ENCODE measurements at regions not wholly inside any gene's neighbourhood (a gene's known extent, or its start where the extent isn't known, plus 50 kb on each side); places are given as distances from the start of the nearest gene placed in this dataset.
A peak's percentile ranks its signal among the peaks of the same experiment; 100 is the strongest.

- DNase-seq (ENCODE audit: low spot score), result no peak
- ATAC-seq, result no peak
These were observed 182.6 kb downstream of the TTLL2 start for GRCh38 chr6:167507376-167507945.

GRCh38 chr6:167508919-167509852 is 184.3 kb downstream of the TTLL2 start:
- no peak for DNase-seq (ENCODE audit: low spot score)
- ATAC-seq, result no peak

DNA sequence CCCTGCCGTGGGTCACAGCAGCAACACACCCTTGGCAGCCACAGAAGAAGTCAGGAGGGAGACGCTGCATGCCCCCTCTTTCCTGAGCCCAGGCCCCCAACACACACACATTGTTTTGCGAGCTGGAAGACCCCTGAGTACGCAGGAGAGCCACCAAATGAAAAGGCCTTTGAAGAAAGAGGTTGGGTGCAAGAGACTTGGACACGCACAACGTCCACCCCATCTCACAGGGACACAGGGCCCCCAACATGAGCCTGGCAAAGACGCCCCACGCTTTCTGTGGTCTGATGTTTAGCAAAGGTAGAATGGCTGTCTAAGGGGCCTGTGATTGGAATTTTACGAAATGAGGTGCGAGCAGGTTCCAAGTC is 185.0 kb downstream of the TTLL2 start:
- no peak for DNase-seq (ENCODE audit: low spot score)
- ATAC-seq, result no peak

DNA sequence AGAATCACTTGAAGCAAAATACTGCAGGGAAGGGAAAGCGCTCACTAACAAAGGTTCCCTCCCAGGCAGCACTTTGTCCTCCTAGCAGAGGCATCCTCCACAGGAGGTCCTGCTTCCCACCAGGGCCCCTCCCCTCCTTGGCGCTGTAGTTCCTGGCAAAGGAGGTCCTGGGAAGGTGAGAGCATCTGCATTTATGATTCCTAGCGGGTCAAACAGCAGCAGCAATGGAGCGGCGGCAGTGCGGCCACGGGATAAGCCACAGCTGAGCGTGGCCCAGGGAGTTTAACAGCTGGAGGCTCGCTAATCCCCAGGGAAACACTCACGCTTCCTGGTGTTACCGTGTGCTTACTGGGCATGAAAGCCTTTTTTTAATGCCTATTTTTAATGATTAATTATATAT is 185.8 kb downstream of the TTLL2 start:
- DNase-seq (ENCODE audit: low spot score) (no peak), ATAC-seq (no peak)

DNA sequence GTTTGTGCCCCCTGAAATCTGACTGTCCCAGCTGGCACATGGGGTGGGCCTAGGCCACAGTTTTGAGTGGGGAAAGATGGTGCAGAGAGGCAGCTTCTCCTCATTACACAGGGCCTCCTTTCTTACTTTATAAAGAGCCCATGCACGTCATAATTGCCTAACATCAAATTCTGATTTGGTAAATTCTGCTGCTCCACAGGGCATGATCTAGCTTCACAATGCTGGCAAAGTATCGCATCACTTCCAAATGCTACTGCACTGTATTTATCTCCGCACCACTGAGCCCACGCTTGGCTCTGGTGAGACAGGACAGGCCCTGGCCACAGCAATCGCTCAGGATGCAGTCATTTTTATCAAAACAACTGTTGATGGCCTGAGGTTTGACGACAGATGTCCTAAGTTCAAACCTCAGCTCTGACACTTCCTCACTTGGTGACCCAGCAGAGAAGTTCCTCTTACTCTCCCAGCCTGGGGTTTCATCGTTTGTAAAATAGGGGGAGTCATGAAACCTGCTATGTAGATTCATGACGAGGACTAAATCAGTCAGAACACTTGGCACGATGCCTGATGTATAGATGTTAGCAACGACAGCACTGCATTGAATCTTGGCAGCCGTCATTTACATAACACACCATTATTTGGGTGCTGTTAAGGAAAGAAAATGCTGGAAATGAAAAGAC is 187.9 kb downstream of the TTLL2 start:
- DNase-seq (ENCODE audit: low spot score), result no peak
- ATAC-seq, result no peak

DNA sequence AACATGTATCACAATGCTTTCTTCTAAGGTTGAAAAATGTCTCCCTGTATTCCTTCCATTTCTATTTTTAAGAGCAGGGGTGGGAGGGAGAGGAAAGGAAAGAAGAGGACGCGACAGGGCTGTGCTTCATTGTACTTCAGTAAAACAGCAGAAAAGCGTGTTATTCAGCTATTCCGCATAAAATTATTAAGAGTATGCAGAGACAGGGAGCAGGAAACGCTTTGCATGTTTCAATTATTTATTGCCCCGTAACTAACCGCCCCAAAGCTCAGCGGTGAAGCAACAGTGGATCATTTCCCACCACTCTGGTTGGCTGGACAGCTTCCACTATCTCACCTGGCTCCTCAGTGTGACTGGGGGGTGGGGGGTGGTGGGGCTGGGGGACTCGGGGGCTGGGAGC is 188.9 kb downstream of the TTLL2 start:
- DNase-seq (ENCODE audit: low spot score), result peak; percentile 15
- no peak for ATAC-seq

- DNase-seq (ENCODE audit: low spot score) (peak; percentile 16), ATAC-seq (no peak)
These were observed 189.6 kb downstream of the TTLL2 start for GRCh38 chr6:167514524-167514923.

GRCh38 chr6:167515873-167516507 is 191.1 kb downstream of the TTLL2 start:
- ATAC-seq, result no peak
- DNase-seq (ENCODE audit: low spot score), result no peak

DNA sequence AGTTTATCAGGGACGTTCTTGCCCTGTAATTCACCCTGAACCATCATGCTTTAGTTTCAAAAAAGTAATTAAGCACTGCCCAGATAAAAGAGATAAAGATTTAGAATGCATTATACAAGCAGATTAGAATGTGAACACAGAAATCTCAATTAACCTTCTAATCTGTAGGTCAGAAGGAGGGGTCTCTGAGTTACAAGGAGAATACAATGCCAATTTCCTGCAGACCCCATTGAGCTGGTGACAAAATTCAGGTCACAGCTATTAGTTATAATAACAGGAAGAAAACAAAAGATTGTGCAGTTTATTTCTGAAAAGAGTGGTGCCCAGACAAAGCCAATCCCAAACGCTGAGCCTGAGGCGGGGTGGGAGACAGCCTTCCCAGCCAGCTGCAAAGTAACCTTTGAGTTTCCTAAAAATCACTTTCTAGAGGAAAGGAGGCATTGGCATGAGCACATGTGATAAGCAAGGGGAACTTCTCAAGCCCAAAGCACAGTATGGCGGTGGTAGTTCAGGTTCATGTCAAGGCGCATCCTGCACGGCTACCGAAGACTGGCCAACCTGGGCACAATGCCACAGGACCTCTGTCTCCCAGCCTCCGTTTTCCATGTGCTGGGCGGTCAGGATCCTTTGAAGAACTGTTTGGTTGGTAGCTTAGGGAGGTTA is 192.5 kb downstream of the TTLL2 start:
- ATAC-seq (no peak), DNase-seq (ENCODE audit: low spot score) (no peak)

- ATAC-seq (no peak), DNase-seq (ENCODE audit: low spot score) (peak; percentile 32)
These were observed 198.5 kb downstream of the TTLL2 start for GRCh38 chr6:167523426-167523825.

- no peak for ATAC-seq
- DNase-seq (ENCODE audit: low spot score), result peak; percentile 26
These were observed 199.6 kb downstream of the TTLL2 start for GRCh38 chr6:167524261-167525111.

DNA sequence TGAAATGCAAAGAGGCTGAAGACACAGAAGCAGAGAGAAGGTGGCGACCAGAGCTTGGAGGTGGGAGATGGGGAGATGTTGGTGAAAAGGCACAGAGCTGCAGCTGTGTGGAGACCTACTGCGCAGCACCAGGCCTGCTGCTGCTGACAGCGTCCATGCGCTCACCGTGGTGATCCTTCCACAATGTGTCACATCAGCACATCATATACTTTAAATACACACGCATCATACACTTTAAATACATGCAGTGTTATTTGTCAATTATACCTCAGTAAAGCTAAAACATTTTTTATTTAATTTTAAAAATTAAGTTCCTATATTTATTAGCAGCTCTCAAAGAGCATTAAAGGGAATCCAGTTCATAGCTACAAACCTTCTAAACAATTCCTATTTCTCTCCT is 200.9 kb downstream of the TTLL2 start:
- ATAC-seq (no peak), DNase-seq (ENCODE audit: low spot score) (no peak)

- no peak for ATAC-seq
These were observed 201.8 kb downstream of the TTLL2 start for GRCh38 chr6:167526465-167527368.

DNA sequence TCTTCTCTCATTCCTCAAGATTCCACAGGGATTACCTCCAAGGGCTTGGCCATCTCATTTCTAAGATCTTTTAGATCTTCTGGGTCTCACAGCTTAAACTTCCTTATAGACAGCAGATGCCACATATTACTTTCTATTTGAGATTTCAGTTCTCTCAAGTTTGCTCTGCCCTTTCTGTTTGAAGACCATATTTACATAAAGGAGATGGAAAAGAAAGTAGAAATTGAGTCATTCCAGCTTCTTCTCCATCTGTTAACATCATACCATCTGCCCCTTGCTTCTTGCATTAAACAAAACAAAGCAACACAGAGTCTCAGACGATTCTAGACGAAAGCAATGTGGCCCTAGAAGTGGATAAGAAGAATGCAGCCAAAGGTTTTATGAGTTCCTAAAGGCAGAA is 203.4 kb downstream of the TTLL2 start:
- no peak for ATAC-seq
- no peak for DNase-seq (ENCODE audit: low spot score)

More at GRCh38 chr6:167526465-167527368, 201.8 kb downstream of the TTLL2 start:
- no peak for DNase-seq (ENCODE audit: low spot score)

DNA sequence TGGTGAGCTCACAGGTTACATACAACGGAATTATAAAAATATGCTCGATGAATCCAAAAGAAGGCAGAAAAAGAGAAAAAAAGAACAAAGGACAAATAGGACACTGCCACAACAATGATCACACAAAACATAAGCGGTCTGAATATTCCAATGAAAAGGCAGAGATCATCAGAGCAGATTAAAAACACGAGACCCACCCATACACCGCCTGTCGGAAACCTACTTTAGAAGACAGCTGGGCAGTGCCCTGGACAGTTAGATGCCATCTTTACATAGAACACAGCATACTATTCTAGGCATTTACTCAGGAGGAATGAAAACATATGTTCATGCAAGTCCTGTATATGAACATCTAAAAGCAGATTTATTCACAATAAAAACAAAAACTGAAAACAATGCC is 204.1 kb downstream of the TTLL2 start:
- DNase-seq (ENCODE audit: low spot score) (no peak), ATAC-seq (no peak)

GRCh38 chr6:167529444-167530335 is 204.8 kb downstream of the TTLL2 start:
- DNase-seq (ENCODE audit: low spot score) (no peak), ATAC-seq (no peak)

DNA sequence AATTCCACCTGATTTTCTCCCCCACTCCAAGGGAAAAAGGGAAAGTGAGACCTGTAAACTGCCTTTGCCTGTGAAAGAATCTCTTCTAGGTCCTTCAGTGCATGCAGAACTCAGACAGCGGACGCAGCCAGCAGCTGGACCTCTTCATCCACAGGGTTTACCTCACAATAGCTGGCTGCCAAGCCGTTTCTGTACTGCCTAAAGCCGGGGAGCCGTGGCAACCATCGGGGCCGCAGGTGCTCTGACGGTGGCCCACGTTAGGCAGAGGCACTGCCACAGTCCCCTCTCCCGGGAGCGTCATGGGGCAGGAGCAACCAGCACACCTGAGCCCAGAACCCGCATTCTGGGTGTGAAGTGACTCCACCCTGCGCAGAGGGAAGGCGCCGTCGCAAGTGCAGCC is 206.1 kb downstream of the TTLL2 start:
- DNase-seq (ENCODE audit: low spot score) (no peak), ATAC-seq (no peak)
